GM12891 (cell line): ENCODE measurements at regions not wholly inside any gene's neighbourhood (a gene's known extent, or its start where the extent isn't known, plus 50 kb on each side); places are given as distances from the start of the nearest gene placed in this dataset.

ENCODE experiments used
- PAX5 ChIP-seq: IDR thresholded peaks from 2 replicates; pipeline ENCODE4 v1.6.1; 2011; ENCODE audit warnings: low read length, moderate library complexity, mild to moderate bottlenecking; ENCODE audit not compliant: insufficient read depth, severe bottlenecking
- POLR2A ChIP-seq: IDR thresholded peaks from 2 replicates; pipeline ENCODE4 v1.6.1; 2011; ENCODE audit warnings: low read depth, low read length, control low read depth
- POLR2AphosphoS5 ChIP-seq: IDR thresholded peaks from 2 replicates; pipeline ENCODE4 v1.6.1; 2011; ENCODE audit warnings: low read depth, low read length, control low read depth
- POU2F2 ChIP-seq: IDR thresholded peaks from 2 replicates; pipeline ENCODE4 v1.6.1; 2011; ENCODE audit warnings: low read depth, mild to moderate bottlenecking, control low read depth, low read length, moderate library complexity
- TAF1 ChIP-seq: IDR thresholded peaks from 2 replicates; pipeline ENCODE4 v1.6.1; 2011; ENCODE audit warnings: low read depth, low read length, control low read depth

DNA sequence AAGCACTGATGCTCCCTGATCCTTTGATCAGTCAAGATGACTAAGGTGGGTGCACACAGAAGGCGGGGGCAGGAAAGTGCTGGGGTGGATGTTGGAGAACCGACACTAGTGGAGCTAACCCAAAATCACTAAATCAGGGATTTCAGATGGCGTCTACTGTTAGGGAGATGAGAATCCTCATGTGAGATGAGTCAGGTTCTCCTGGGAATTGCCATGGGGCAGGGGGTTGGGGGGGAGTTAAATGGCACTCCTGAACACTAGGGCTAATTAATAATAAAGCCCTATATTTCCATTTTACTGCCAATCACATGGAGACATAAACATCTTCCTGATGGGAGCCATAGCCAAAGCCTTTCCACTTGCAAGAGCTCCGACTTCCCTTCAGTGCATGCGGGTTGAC is 804.1 kb downstream of the KCNJ18 start:
- TF ChIP-seq POLR2A (no peak), TAF1 (no peak), POLR2AphosphoS5 (no peak), POU2F2 (no peak), PAX5 (no peak)
